Effector memory CD4-positive, alpha-beta T cell (primary cell): ENCODE measurements at regions not wholly inside any gene's neighbourhood (a gene's known extent, or its start where the extent isn't known, plus 50 kb on each side); places are given as distances from the start of the nearest gene placed in this dataset.

Experiments used
- DNase-seq, 3 donors: peaks; one replicate each; pipeline ENCODE4 v3.0.0-alpha.2; 2020
- H3K27ac ChIP-seq: 2 replicates; pipeline ENCODE4 v1.7.0; 2013; ENCODE audit warnings: mild to moderate bottlenecking, low read length, moderate library complexity; ENCODE audit not compliant: insufficient read depth, poor library complexity, severe bottlenecking
- H3K27me3 ChIP-seq: replicated peaks from 2 replicates; pipeline ENCODE4 v1.7.0; 2013; ENCODE audit warnings: mild to moderate bottlenecking, low read length; ENCODE audit not compliant: insufficient read depth, control insufficient read depth, poor library complexity, severe bottlenecking
- H3K36me3 ChIP-seq: 2 replicates; pipeline ENCODE4 v1.7.0; 2013; ENCODE audit warnings: mild to moderate bottlenecking, low read length, moderate library complexity; ENCODE audit not compliant: control insufficient read depth, insufficient read depth
- H3K4me1 ChIP-seq: 2 replicates; pipeline ENCODE4 v1.7.0; 2013; ENCODE audit warnings: low read length, mild to moderate bottlenecking; ENCODE audit not compliant: control insufficient read depth, insufficient read depth, poor library complexity, severe bottlenecking
- H3K4me3 ChIP-seq: 2 replicates; pipeline ENCODE4 v1.7.0; 2013; ENCODE audit warnings: low read length, low read depth, mild to moderate bottlenecking; ENCODE audit not compliant: insufficient read depth, poor library complexity, severe bottlenecking
- H3K9me3 ChIP-seq: 2 replicates; pipeline ENCODE4 v1.7.0; 2013; ENCODE audit warnings: mild to moderate bottlenecking, low read length, moderate library complexity; ENCODE audit not compliant: control insufficient read depth

DNA sequence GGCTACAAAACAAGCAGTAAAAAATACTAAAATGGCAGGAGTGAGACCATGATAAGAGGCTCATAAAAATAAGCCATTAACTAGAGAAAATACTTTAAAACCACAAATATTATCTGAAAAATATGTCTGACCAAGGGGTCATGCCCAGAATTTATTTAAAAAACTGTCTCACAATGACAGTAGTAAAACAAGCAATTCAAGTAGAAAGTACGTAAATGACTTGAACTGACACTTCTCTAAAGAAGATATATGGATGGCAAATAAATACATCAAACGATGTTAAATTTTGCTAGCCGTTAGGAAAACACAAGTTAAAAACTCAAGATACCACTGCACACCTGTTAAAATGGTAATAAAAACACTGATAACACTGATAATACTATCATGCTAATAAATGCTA lies 353.9 kb upstream of the GRAMD2B start:
- no peak overlapping the region for H3K27ac ChIP-seq

DNA sequence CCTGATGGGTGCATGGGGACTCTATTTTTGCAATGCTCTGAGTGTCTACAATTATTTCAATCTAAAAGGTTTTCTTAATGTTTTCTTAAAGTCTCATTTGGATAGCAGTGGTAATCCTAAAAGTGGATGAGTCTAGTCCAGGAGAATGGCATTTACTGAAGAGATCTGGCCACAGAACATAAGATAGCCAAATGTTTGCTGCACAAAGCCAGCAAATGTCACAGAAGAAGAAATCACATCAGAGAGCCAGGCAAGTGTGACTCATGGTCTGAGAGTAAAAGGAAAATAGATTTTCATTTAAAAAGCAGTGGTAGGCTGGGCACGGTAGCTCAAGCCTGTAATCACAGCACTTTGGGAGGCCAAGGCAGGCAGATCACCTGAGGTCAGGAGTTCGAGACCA lies 352.7 kb upstream of the GRAMD2B start:
- no peaks in the 10 kb centered on the region for H3K4me1 ChIP-seq
- no peak overlapping the region for H3K27ac ChIP-seq
- no peak for DNase-seq

More for the DNA sequence above, 353.9 kb upstream of the GRAMD2B start:
- Histone ChIP-seq H3K9me3 (no peaks in the 10 kb centered on the region), H3K4me3 (no peak overlapping the region), H3K4me1 (no peaks in the 10 kb centered on the region), H3K36me3 (no peaks in the 10 kb centered on the region), H3K27me3 (no peaks in the 10 kb centered on the region)
- no peak for DNase-seq

DNA sequence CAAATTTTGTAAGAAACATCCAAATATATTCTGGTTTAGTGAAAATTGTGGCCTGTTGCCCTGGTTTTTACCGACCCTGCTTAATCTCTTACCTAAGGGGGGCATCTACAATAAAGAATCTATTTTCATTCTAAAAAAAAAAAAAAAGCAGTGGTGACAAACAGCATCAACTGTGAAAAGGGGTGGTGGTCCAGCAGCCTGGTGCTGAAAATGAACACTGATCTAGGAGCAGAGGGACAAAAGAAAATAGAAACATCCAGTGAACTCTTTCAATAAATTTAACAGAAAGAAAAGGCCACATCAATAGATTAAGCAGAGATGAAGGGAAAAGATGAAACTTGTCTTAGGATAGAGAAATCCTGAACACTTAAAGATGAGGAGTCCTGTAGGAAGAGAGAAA lies 348.7 kb upstream of the GRAMD2B start:
- no peaks in the 10 kb centered on the region for H3K27me3 ChIP-seq
- no peak overlapping the region for H3K4me3 ChIP-seq
- H3K27ac ChIP-seq: no peak overlapping the region
- H3K9me3 ChIP-seq: no peaks in the 10 kb centered on the region
- no peak for DNase-seq
- no peaks in the 10 kb centered on the region for H3K4me1 ChIP-seq
- no peaks in the 10 kb centered on the region for H3K36me3 ChIP-seq

More for the DNA sequence above, 352.7 kb upstream of the GRAMD2B start:
- Histone ChIP-seq H3K27me3 (no peaks in the 10 kb centered on the region), H3K36me3 (no peaks in the 10 kb centered on the region), H3K4me3 (no peak overlapping the region), H3K9me3 (no peaks in the 10 kb centered on the region)

DNA sequence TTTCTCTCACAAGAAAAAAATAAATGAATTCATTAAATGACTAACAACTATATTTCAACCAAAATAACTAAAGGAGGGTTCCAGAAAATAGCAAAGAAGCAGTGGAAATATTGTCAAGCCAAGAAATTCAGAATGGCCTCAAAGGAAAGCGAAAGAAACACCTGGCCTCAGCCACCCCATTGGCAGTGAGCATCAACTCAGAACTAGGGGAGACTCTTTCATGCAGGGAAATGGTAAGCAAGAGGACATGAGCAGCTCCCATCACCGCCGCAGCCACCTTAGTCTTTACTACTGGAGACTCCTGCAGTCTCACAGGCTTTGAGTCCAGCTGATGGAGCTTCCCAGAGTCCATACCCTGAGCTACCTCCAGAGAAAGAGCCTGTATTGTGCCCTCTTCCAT lies 343.9 kb upstream of the GRAMD2B start:
- H3K4me3 ChIP-seq: no peak overlapping the region
- DNase-seq: no peak
- H3K27ac ChIP-seq: no peak overlapping the region
- no peaks in the 10 kb centered on the region for H3K27me3 ChIP-seq
- H3K4me1 ChIP-seq: no peaks in the 10 kb centered on the region
- H3K36me3 ChIP-seq: no peaks in the 10 kb centered on the region
- no peaks in the 10 kb centered on the region for H3K9me3 ChIP-seq

DNA sequence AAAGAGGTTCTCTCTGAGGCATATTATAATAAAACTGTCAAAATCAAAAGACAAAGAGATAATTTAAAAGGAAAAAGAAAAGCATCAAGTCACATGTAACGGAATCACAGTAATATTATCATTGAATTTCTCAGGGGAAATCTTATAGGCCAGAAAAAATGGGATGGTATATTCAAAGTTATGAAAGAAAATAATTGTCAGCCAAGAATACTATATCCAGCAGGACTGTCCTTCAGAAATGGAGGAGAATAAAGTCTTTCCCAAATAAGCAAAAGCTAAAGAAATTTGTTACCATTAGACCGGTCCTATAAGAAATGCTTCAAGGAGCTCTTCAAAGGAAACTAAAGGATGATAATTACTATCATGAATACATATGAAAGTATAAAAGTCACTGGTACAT lies 342.0 kb upstream of the GRAMD2B start:
- no peaks in the 10 kb centered on the region for H3K27me3 ChIP-seq
- H3K36me3 ChIP-seq: no peaks in the 10 kb centered on the region
- H3K4me3 ChIP-seq: no peak overlapping the region
- H3K27ac ChIP-seq: no peak overlapping the region
- H3K9me3 ChIP-seq: no peaks in the 10 kb centered on the region
- DNase-seq: no peak
- H3K4me1 ChIP-seq: no peaks in the 10 kb centered on the region

DNA sequence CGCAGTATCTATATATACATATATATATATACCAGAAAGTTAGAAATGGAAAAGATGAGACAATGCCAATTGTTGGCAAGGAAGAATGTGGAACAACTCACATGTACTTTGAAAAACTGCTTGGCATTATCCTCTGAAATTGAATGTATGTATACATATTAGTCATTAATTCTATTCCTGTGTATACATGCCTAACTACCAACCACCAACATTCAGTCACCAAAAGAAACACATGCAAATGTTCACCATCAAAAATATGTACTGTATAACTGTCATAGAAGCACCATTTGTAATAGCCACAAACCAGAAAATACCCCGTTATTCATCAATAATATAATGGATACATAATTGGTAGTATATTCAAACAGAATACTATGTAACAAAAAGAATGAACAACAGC lies 330.2 kb upstream of the GRAMD2B start:
- Histone ChIP-seq H3K4me1 (no peaks in the 10 kb centered on the region), H3K4me3 (no peak overlapping the region), H3K9me3 (no peaks in the 10 kb centered on the region), H3K27me3 (no peaks in the 10 kb centered on the region), H3K27ac (no peak overlapping the region), H3K36me3 (no peaks in the 10 kb centered on the region)
- no peak for DNase-seq

DNA sequence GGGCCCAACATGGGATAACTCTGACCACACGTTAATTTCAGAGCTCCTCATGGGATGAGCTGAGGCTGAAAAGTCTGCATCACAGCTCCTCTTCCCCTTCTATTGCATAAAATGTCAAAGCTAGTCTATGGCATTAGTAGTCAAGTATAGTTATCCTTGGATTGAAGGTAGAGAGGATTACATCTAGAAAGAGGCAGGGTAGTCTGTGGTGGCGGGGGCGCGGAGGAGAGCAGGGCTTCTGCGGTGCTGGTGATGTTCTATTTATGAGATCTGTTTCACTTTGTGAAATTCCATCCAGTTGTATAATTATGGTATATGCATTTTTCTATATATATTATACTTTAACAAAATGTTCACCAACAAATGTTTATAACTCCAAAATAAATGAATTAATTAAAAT lies 329.5 kb upstream of the GRAMD2B start:
- DNase-seq: no peak
- Histone ChIP-seq H3K36me3 (no peaks in the 10 kb centered on the region), H3K27me3 (no peaks in the 10 kb centered on the region), H3K4me3 (no peak overlapping the region), H3K4me1 (no peaks in the 10 kb centered on the region), H3K27ac (no peak overlapping the region), H3K9me3 (no peaks in the 10 kb centered on the region)

DNA sequence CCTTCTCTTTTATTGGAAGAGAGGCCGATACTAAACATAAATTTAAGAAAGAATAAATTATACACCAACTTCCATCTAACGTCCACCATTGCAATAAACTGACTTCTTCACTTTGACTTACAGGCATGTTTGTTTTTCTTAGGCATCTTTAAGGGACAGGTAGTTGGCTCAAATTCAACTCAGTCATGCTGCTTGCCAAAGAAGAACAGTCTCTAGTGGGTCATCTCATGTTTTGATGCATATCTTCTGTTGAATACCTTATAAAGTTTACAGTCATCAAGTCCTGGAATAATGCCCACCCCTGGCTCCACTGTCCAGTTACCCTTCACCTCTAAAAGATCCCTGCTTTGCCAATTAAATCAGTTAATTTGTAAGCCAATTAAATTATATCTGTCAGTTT lies 328.2 kb upstream of the GRAMD2B start:
- Histone ChIP-seq H3K4me1 (no peaks in the 10 kb centered on the region), H3K9me3 (no peaks in the 10 kb centered on the region), H3K4me3 (no peak overlapping the region), H3K27me3 (no peaks in the 10 kb centered on the region), H3K36me3 (no peaks in the 10 kb centered on the region), H3K27ac (no peak overlapping the region)
- no peak for DNase-seq

DNA sequence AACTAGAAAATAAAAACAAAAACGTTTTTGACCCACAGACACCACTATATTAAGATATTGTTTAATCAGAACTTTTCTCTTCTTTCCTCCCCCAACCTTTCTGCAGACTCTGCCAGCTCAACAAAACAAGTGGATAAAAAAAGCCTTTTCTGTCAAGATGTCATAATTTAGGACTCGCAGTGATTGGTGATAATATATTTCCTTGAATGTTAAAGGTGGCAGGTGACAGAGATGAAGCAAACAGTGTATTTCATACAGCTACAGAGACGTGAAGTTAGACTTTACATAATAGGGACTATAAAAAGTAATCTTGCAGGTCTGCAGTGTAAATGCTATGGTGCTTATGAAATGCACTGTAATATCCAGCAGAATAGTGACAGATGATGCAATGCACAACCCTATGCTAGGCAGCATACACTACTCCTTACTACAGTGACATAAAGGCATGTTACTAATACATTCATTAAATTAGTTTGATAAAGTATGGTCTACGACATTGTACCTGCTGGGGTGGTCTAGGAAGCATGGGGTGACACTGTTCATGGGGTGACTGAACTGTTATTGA lies 326.7 kb upstream of the GRAMD2B start:
- H3K9me3 ChIP-seq: no peaks in the 10 kb centered on the region

DNA sequence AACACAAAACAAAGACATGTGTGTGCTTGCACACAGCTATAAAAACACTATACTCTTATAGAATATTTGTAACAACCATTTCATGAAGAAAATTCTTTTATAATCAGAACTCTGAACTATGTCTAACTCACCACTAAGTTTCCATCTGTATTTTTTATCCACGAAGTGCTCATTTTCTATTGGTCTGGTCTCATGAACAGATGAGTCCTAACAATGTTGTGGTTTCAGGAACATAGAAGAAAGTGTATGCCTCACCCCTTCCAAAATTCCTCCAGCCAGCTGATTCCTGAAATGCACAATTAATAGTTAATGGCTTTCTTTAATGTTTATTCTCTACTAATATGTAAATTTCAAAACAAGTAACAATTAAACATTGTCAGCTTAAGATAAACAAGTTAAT lies 325.3 kb upstream of the GRAMD2B start:
- no peak for DNase-seq
- no peaks in the 10 kb centered on the region for H3K4me1 ChIP-seq
- H3K27me3 ChIP-seq: no peaks in the 10 kb centered on the region
- H3K9me3 ChIP-seq: no peaks in the 10 kb centered on the region
- H3K27ac ChIP-seq: no peak overlapping the region
- no peaks in the 10 kb centered on the region for H3K36me3 ChIP-seq
- H3K4me3 ChIP-seq: no peak overlapping the region

More for the DNA sequence above, 326.7 kb upstream of the GRAMD2B start:
- no peak overlapping the region for H3K27ac ChIP-seq
- H3K4me3 ChIP-seq: no peak overlapping the region
- H3K27me3 ChIP-seq: no peaks in the 10 kb centered on the region
- H3K4me1 ChIP-seq: no peaks in the 10 kb centered on the region
- no peak for DNase-seq
- H3K36me3 ChIP-seq: no peaks in the 10 kb centered on the region
